IgD-negative memory B cell (primary cell): ENCODE measurements at regions not wholly inside any gene's neighbourhood (a gene's known extent, or its start where the extent isn't known, plus 50 kb on each side); places are given as distances from the start of the nearest gene placed in this dataset.
A peak's percentile ranks its signal among the peaks of the same experiment; 100 is the strongest.

Experiments used
- H3K27ac Mint-ChIP-seq, 3 donors: one replicate each; pipeline ENCODE4 v1.8.0; 2020 to 2022; ENCODE audit warnings: mild to moderate bottlenecking in 3 of 3, mixed read lengths in 3 of 3, moderate library complexity in 1 of 3
- H3K27me3 Mint-ChIP-seq: one replicate; pipeline ENCODE4 v1.8.0; 2021; ENCODE audit warnings: mixed read lengths
- H3K36me3 Mint-ChIP-seq: one replicate; pipeline ENCODE4 v1.8.0; 2020; ENCODE audit warnings: mild to moderate bottlenecking, mixed read lengths
- H3K4me1 Mint-ChIP-seq, 3 donors: one replicate each; pipeline ENCODE4 v1.8.0; 2020 to 2022; ENCODE audit warnings: mixed read lengths in 3 of 3, mild to moderate bottlenecking in 1 of 3
- H3K4me3 Mint-ChIP-seq, 4 donors: one replicate each; pipeline ENCODE4 v1.8.0; 2020 to 2022; ENCODE audit warnings: mild to moderate bottlenecking in 4 of 4, mixed read lengths in 4 of 4, moderate library complexity in 3 of 4
- H3K9me3 Mint-ChIP-seq, 3 donors: one replicate each; pipeline ENCODE4 v1.8.0; 2020 to 2021; ENCODE audit warnings: mixed read lengths in 3 of 3, mild to moderate bottlenecking in 1 of 3

GRCh38 chr18:57087644-57088376, 59.1 kb upstream of the BOD1L2 start:
- H3K36me3 Mint-ChIP-seq = no peaks in the 10 kb centered on the region
- H3K27me3 Mint-ChIP-seq = peaks cover 71% of the 10 kb centered on the region
- peaks cover 5 to 16% (median 5%) of the 10 kb centered on the region in 3 donors for H3K9me3 Mint-ChIP-seq
- H3K4me3 Mint-ChIP-seq = peak overlapping the region in 1 of 4 donors; percentile 29
- peaks cover 0 to 18% (median 14%) of the 10 kb centered on the region in 3 donors for H3K4me1 Mint-ChIP-seq
- H3K27ac Mint-ChIP-seq = no peak overlapping the region

- H3K36me3 Mint-ChIP-seq = no peaks in the 10 kb centered on the region
- H3K27me3 Mint-ChIP-seq = peaks cover 62% of the 10 kb centered on the region
- H3K4me1 Mint-ChIP-seq = peaks cover 0 to 17% (median 14%) of the 10 kb centered on the region in 3 donors
- H3K4me3 Mint-ChIP-seq = peak overlapping the region in 1 of 4 donors; percentile 18
- no peak overlapping the region for H3K27ac Mint-ChIP-seq
- H3K9me3 Mint-ChIP-seq = peaks cover 2 to 8% (median 6%) of the 10 kb centered on the region in 3 donors
Measured at GRCh38 chr18:57088883-57089282, 58.0 kb upstream of the BOD1L2 start.

- Mint-ChIP-seq H3K4me3 (no peak overlapping the region), H3K27ac (peak overlapping the region in 1 of 3 donors; percentile 53), H3K27me3 (peaks cover 62% of the 10 kb centered on the region)
Measured at GRCh38 chr18:57089702-57090101, 57.2 kb upstream of the BOD1L2 start.

DNA sequence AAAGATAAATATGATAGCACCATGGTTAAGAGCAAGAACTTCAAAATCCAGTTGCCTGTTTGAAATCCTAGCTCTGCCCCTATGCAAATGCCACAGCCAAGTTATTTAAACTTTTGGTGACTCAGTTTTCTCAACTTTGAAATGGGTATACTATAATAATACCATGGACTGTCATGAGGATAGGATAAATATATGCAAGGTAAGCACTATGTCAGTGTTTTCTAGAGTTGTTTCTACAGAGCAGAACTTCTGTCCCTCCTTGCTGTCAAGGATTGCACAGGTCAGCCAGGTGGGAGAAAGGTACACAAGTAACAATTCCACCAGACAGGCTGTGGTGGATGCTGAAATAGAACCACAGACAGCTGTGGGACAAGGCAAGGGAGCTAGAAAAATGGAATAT, 55.7 kb upstream of the BOD1L2 start:
- Mint-ChIP-seq H3K4me1 (peaks cover 0 to 4% (median 0%) of the 10 kb centered on the region in 3 donors), H3K4me3 (no peak overlapping the region), H3K27me3 (peaks cover 64% of the 10 kb centered on the region), H3K27ac (no peak overlapping the region), H3K9me3 (peaks cover 0 to 7% (median 0%) of the 10 kb centered on the region in 3 donors), H3K36me3 (peaks cover 2% of the 10 kb centered on the region)

More at GRCh38 chr18:57089702-57090101, 57.2 kb upstream of the BOD1L2 start:
- no peaks in the 10 kb centered on the region for H3K36me3 Mint-ChIP-seq
- H3K9me3 Mint-ChIP-seq = peaks cover 0 to 9% (median 3%) of the 10 kb centered on the region in 3 donors
- peaks cover 0 to 9% (median 6%) of the 10 kb centered on the region in 3 donors for H3K4me1 Mint-ChIP-seq

- Mint-ChIP-seq H3K27ac (no peak overlapping the region), H3K36me3 (peaks cover 2% of the 10 kb centered on the region), H3K27me3 (peaks cover 51% of the 10 kb centered on the region), H3K4me3 (no peak overlapping the region), H3K9me3 (peaks cover under 1 to 13% (median 1%) of the 10 kb centered on the region in 3 donors), H3K4me1 (peaks cover 0 to 3% (median 1%) of the 10 kb centered on the region in 3 donors)
Measured at GRCh38 chr18:57094175-57094574, 52.7 kb upstream of the BOD1L2 start.

DNA sequence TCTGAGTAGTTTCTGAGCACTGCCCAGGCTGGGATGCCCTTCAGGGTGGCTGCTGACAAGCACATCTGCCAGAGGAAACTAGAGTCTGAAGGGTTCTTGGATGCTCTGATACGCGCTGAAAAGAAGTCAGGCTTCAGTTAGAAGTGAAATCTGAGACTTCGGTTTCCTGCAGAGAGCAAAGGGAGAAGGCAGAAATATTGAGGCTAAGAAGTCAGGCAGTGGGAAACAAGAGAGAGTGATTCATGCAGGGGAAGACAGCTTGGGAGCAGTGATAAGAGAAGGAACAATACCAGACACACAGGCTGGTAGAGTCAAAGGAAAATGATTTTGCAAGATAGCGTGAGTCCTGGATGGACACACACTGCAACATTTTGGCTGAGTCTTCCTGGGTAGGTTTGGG, 51.0 kb upstream of the BOD1L2 start:
- H3K36me3 Mint-ChIP-seq = peaks cover 2% of the 10 kb centered on the region
- peaks cover 39% of the 10 kb centered on the region for H3K27me3 Mint-ChIP-seq
- no peak overlapping the region for H3K27ac Mint-ChIP-seq
- H3K4me1 Mint-ChIP-seq = peaks cover 0 to 4% (median 4%) of the 10 kb centered on the region in 3 donors
- peaks cover 8 to 24% (median 10%) of the 10 kb centered on the region in 3 donors for H3K9me3 Mint-ChIP-seq
- no peak overlapping the region for H3K4me3 Mint-ChIP-seq
